Activated T-helper 1 cell treated with Interleukin-2 at 50 U/mL for 16 hours (primary cell): ENCODE measurements at regions not wholly inside any gene's neighbourhood (a gene's known extent, or its start where the extent isn't known, plus 50 kb on each side); places are given as distances from the start of the nearest gene placed in this dataset.
"Not testable (repeated sequence)": the region's sequence is repeated elsewhere in the genome, so short reads cannot be mapped to it uniquely, and the experiment has no call there.

Experiments
- DNase-seq: peaks from one replicate; pipeline ENCODE4 v3.0.0-alpha.2; 2020; ENCODE audit warnings: low read depth

GRCh38 chr18:40148960-40149359, 1806.1 kb upstream of the PIK3C3 start:
- no peak for DNase-seq

GRCh38 chr18:40133253-40133652, 1821.8 kb upstream of the PIK3C3 start:
- no peak for DNase-seq

- DNase-seq, result not testable (repeated sequence)
Observed at GRCh38 chr18:40132438-40132837, 1822.6 kb upstream of the PIK3C3 start.

GRCh38 chr18:40124107-40124506, 1830.9 kb upstream of the PIK3C3 start:
- no peak for DNase-seq

GRCh38 chr18:40120796-40121391, 1834.1 kb upstream of the PIK3C3 start:
- DNase-seq, result no peak

GRCh38 chr18:40120356-40120755, 1834.7 kb upstream of the PIK3C3 start:
- DNase-seq, result no peak

GRCh38 chr18:40119581-40119980, 1835.5 kb upstream of the PIK3C3 start:
- DNase-seq, result not testable (repeated sequence)

GRCh38 chr18:40110455-40110854, 1844.6 kb upstream of the PIK3C3 start:
- no peak for DNase-seq

- no peak for DNase-seq
Observed at GRCh38 chr18:40109252-40110049, 1845.6 kb upstream of the PIK3C3 start.

GRCh38 chr18:40108596-40108995, 1846.4 kb upstream of the PIK3C3 start:
- no peak for DNase-seq

- DNase-seq, result no peak
Observed at GRCh38 chr18:40102903-40103302, 1852.1 kb upstream of the PIK3C3 start.

GRCh38 chr18:40099641-40100040, 1855.4 kb upstream of the PIK3C3 start:
- DNase-seq, result no peak

- no peak for DNase-seq
Observed at GRCh38 chr18:40096675-40097074, 1858.4 kb upstream of the PIK3C3 start.

GRCh38 chr18:40094441-40094840, 1860.6 kb upstream of the PIK3C3 start:
- no peak for DNase-seq

- no peak for DNase-seq
Observed at GRCh38 chr18:40088130-40088529, 1866.9 kb upstream of the PIK3C3 start.

GRCh38 chr18:40079786-40080185, 1875.2 kb upstream of the PIK3C3 start:
- no peak for DNase-seq

- DNase-seq, result no peak
Observed at GRCh38 chr18:40075616-40076015, 1879.4 kb upstream of the PIK3C3 start.

- no peak for DNase-seq
Observed at GRCh38 chr18:40072761-40073160, 1882.3 kb upstream of the PIK3C3 start.

GRCh38 chr18:40066368-40066767, 1888.7 kb upstream of the PIK3C3 start:
- no peak for DNase-seq

- no peak for DNase-seq
Observed at GRCh38 chr18:40063488-40063887, 1891.5 kb upstream of the PIK3C3 start.

- DNase-seq, result no peak
Observed at GRCh38 chr18:40061086-40061485, 1893.9 kb upstream of the PIK3C3 start.

- DNase-seq, result no peak
Observed at GRCh38 chr18:40060562-40060961, 1894.5 kb upstream of the PIK3C3 start.

- DNase-seq, result no peak
Observed at GRCh38 chr18:40058811-40059570, 1896.0 kb upstream of the PIK3C3 start.
